ENCODE measurements at regions not wholly inside any gene's neighbourhood (a gene's known extent, or its start where the extent isn't known, plus 50 kb on each side); places are given as distances from the start of the nearest gene placed in this dataset.

DNA sequence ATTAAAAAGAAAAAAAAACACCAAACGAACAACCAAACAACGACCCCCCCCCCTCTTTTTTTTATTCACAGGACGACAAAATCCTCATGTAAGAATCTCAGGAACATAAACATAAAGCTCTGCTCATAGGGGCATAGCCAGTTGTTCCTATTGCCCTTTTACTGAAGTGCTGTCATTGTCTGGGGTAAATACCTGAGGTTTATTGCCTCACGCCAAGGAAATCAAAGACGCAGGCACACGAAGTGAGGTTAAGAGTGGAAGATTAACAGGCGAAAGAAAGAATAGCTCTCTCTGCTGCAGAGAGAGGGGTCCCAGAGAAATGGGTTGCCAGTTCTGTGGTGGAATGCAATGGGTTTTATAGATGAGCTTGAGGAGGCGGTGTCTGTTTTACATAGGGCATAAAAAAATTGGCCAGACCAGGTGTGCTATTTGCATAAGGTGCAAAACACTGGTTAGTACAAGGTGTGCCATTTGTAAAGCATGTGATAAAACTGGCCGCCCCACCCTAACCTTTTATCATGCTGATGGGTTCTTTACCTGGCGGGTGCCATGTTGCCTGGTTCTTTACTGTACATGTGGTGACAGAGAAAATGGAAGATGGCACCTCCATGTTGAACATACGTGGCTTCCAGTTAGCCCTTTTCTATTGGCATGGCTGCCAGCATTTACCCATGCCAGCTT, 257.6 kb upstream of the ZPLD1 start:
- H4K20me1 ChIP-seq (ENCODE audit: insufficient read depth, low read length), result no peaks in the 10 kb centered on the region
- no peaks in the 10 kb centered on the region for H3K36me3 ChIP-seq (ENCODE audit: insufficient read depth, low read length)
- TF ChIP-seq, protein P1, sequence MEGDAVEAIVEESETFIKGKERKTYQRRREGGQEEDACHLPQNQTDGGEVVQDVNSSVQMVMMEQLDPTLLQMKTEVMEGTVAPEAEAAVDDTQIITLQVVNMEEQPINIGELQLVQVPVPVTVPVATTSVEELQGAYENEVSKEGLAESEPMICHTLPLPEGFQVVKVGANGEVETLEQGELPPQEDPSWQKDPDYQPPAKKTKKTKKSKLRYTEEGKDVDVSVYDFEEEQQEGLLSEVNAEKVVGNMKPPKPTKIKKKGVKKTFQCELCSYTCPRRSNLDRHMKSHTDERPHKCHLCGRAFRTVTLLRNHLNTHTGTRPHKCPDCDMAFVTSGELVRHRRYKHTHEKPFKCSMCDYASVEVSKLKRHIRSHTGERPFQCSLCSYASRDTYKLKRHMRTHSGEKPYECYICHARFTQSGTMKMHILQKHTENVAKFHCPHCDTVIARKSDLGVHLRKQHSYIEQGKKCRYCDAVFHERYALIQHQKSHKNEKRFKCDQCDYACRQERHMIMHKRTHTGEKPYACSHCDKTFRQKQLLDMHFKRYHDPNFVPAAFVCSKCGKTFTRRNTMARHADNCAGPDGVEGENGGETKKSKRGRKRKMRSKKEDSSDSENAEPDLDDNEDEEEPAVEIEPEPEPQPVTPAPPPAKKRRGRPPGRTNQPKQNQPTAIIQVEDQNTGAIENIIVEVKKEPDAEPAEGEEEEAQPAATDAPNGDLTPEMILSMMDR (conservative IDR thresholded peaks at IDR 0.05; ENCODE audit: low read length), result no peak
- TF ChIP-seq EZH2phosphoT487 (IDR thresholded peaks at IDR 0.05; ENCODE audit: borderline replicate concordance, low read depth, low read length), result no peak
- no peak for DNase-seq (ENCODE audit: low spot score)
- intact Hi-C loops (cut with micrococcal nuclease; ENCODE audit: unreplicated experiment), result no loop called here
- POLR2A ChIA-PET, result interaction anchor here (0.7 to 0.8 kb wide), 3 partner anchors 161 to 918 kb away, joined by 3 to 4 read pairs (median 3); no protein-coding TSS in a partner anchor
- no peaks in the 10 kb centered on the region for H3K79me2 ChIP-seq (ENCODE audit: insufficient read depth, low read depth, low read length)
- H3K4me1 ChIP-seq (ENCODE audit: insufficient read depth, low read length, poor library complexity, severe bottlenecking), result no peaks in the 10 kb centered on the region
- no peak overlapping the region for H3K4me3 ChIP-seq (ENCODE audit: low read depth, low read length, poor library complexity, severe bottlenecking)
- no peak overlapping the region for H3K4me2 ChIP-seq (ENCODE audit: low read length)
- CTCF ChIA-PET (ENCODE audit: unreplicated experiment), result no interaction called here
- no peak overlapping the region for H2AFZ ChIP-seq (ENCODE audit: low read length)
- no peak overlapping the region for H3K27ac ChIP-seq (ENCODE audit: low read depth, low read length, poor library complexity, severe bottlenecking)
- H3K9me2 ChIP-seq (ENCODE audit: insufficient read depth, low read length), result no peaks in the 10 kb centered on the region
- no TSS peak for BruUV-seq (replicated peaks)
- H3K9me3 ChIP-seq (ENCODE audit: low read length), result no peaks in the 10 kb centered on the region

DNA sequence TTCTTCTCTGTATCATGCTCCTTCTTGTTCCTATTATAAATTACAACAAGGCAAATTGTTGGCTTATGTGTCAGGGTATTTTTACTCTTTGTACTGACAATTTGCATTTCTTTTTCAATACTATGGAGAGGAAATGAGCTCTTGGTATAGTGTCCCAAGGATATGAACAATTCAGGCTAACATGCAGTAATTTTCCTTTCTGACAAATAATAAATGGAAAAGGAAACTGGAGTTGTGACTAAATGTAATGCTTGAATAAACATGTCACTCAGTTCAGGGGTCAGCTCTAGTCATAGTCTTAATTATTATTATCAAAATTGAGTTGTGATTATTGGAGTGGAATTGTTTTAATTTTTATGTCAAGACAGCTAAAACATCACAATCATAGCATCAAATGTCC, 256.0 kb upstream of the ZPLD1 start:
- Histone ChIP-seq H3K4me2 (ENCODE audit: low read length) (no peak overlapping the region), H3K79me2 (ENCODE audit: insufficient read depth, low read depth, low read length) (no peaks in the 10 kb centered on the region), H3K4me1 (ENCODE audit: insufficient read depth, low read length, poor library complexity, severe bottlenecking) (no peaks in the 10 kb centered on the region), H4K20me1 (ENCODE audit: insufficient read depth, low read length) (no peaks in the 10 kb centered on the region), H3K9me2 (ENCODE audit: insufficient read depth, low read length) (no peaks in the 10 kb centered on the region), H3K4me3 (ENCODE audit: low read depth, low read length, poor library complexity, severe bottlenecking) (no peak overlapping the region), H2AFZ (ENCODE audit: low read length) (no peak overlapping the region), H3K36me3 (ENCODE audit: insufficient read depth, low read length) (no peaks in the 10 kb centered on the region), H3K9me3 (ENCODE audit: low read length) (no peaks in the 10 kb centered on the region), H3K27ac (ENCODE audit: low read depth, low read length, poor library complexity, severe bottlenecking) (no peak overlapping the region)
- POLR2A ChIA-PET, result interaction anchor here (0.9 to 1.0 kb wide), 2 partner anchors 16 to 30 kb away, joined by 3 to 5 read pairs; no protein-coding TSS in a partner anchor
- DNase-seq (ENCODE audit: low spot score), result no peak
- CTCF ChIA-PET (ENCODE audit: unreplicated experiment), result no interaction called here
- BruUV-seq (replicated peaks), result no TSS peak
- intact Hi-C loops (cut with micrococcal nuclease; ENCODE audit: unreplicated experiment), result no loop called here
- TF ChIP-seq, protein P1 (conservative IDR thresholded peaks at IDR 0.05; ENCODE audit: low read length), result no peak
- no peak for TF ChIP-seq EZH2phosphoT487 (IDR thresholded peaks at IDR 0.05; ENCODE audit: borderline replicate concordance, low read depth, low read length)
